NCI-H146 (cell line): ENCODE measurements at regions not wholly inside any gene's neighbourhood (a gene's known extent, or its start where the extent isn't known, plus 50 kb on each side); places are given as distances from the start of the nearest gene placed in this dataset.

Source experiments
- DNase-seq: peaks from one replicate; lab custom pipeline; 2025; lab: John Stamatoyannopoulos, UW

DNA sequence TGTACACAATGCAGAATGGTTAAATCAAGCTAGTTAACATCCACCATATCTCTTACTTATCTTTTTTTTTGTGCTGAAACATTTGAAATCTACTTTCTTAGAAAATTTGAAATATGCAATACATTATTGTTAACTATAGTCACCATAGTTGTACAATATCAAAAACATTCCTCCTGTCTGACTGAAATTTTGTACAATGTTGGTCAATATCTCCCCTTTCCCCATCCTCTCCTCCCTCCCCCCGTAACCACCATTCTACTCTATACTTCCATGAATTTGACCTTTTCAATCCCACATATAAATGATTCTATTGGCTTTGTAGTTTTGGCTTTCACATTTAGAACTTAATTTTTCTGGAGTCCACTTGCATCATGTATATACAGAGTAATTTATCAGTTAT lies 63.5 kb upstream of the DCD start:
- DNase-seq, result no peak

DNA sequence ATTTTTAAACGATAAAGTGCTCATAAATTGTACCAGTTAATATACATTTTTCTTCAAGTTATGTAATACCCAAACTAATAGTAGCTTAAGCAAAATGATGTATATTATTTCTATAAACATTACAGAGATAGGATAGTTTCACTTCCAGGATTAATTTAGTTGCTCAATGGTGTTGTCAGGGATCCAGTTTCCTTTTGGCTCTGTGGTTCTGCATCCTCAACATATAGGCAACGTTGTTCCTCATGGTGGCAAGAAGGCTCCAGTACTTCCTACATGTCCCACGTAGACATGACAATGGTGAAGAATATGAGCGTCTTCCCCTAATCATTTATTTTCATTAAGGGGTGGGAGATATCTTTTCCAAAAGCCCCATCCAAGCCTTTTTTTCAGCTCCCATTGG lies 60.7 kb upstream of the DCD start:
- DNase-seq, result no peak

- DNase-seq, result no peak
Measured at GRCh38 chr12:54704202-54704601, 56.0 kb upstream of the DCD start.

GRCh38 chr12:54701940-54702592 lies 53.9 kb upstream of the DCD start:
- DNase-seq, result peak; percentile 25

GRCh38 chr12:54700849-54701248 lies 52.7 kb upstream of the DCD start:
- no peak for DNase-seq

- no peak for DNase-seq
Measured at GRCh38 chr12:54700301-54700700, 52.1 kb upstream of the DCD start.
